Stomach smooth muscle (tissue), 2 donors: ENCODE measurements at regions not wholly inside any gene's neighbourhood (a gene's known extent, or its start where the extent isn't known, plus 50 kb on each side); places are given as distances from the start of the nearest gene placed in this dataset.

Experiments
- H3K27ac ChIP-seq: one replicate; pipeline ENCODE4 v1.7.0; 2013; ENCODE audit warnings: mild to moderate bottlenecking, low read length, inconsistent platforms
- H3K27me3 ChIP-seq, 2 donors: one replicate each; pipeline ENCODE4 v1.7.0; 2013; ENCODE audit warnings: low read length in 2 of 2; ENCODE audit not compliant: insufficient read depth in 2 of 2, control insufficient read depth in 1 of 2
- H3K36me3 ChIP-seq, 2 donors: one replicate each; pipeline ENCODE4 v1.7.0; 2013; ENCODE audit warnings: low read length in 2 of 2; ENCODE audit not compliant: control insufficient read depth in 2 of 2, insufficient read depth in 2 of 2
- H3K4me1 ChIP-seq: one replicate; pipeline ENCODE4 v1.7.0; 2013; ENCODE audit warnings: low read length; ENCODE audit not compliant: control insufficient read depth, insufficient read depth
- H3K4me3 ChIP-seq, 2 donors: one replicate each; pipeline ENCODE4 v1.7.0; 2013; ENCODE audit warnings: low read length in 2 of 2
- H3K9ac ChIP-seq, 2 donors: one replicate each; pipeline ENCODE4 v1.7.0; 2013; ENCODE audit warnings: low read length in 2 of 2, mild to moderate bottlenecking in 1 of 2
- H3K9me3 ChIP-seq, 2 donors: one replicate each; pipeline ENCODE4 v1.7.0; 2013; ENCODE audit warnings: low read length in 2 of 2; ENCODE audit not compliant: control insufficient read depth in 2 of 2
- donor health status: healthy.
- donor health status: Pancreatic carcinoma.

DNA sequence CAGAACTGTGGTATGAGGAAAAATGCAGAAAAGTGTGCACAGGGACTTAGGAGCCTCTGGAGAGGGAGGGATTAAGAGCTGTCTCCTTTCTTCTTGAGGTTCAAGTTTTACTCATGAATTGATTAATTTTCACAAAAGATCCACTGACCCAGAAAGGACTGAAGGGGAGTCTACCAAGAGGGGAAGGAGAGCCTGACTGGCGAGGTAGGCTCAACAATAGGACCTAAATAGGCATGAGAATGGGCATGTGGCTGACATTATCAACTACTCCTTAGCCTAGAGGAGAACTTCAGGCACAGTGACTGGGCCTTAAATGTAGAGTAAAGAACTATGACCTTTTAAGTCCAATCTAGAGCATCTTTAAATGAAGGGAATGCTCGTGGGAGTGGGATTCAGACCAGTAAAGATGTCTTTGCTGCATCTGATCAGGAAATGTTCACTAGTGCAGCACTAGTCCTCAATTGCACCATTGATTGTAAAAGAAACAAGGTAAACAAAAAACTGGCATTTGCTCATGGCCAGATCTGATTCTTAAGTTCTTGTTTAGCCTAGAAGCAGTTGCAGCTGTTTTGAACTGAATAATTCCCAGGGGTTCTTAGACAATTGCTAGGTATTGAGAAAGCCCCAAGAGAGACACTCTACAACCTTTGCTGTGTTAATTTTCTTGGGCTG, 135.6 kb downstream of the RAB38 start:
- Histone ChIP-seq H3K9me3 (no peaks in the 10 kb centered on the region), H3K36me3 (no peaks in the 10 kb centered on the region), H3K9ac (no peak overlapping the region), H3K27me3 (no peaks in the 10 kb centered on the region), H3K4me3 (no peak overlapping the region), H3K27ac (no peak overlapping the region), H3K4me1 (no peaks in the 10 kb centered on the region)

- no peaks in the 10 kb centered on the region for H3K4me1 ChIP-seq
- no peak overlapping the region for H3K4me3 ChIP-seq
- no peaks in the 10 kb centered on the region for H3K36me3 ChIP-seq
- H3K27me3 ChIP-seq: no peaks in the 10 kb centered on the region
- no peak overlapping the region for H3K27ac ChIP-seq
- no peak overlapping the region for H3K9ac ChIP-seq
- no peaks in the 10 kb centered on the region for H3K9me3 ChIP-seq
Measured at GRCh38 chr11:88038063-88038462, 137.2 kb downstream of the RAB38 start.

GRCh38 chr11:88036701-88037100, 138.5 kb downstream of the RAB38 start:
- Histone ChIP-seq H3K9ac (no peak overlapping the region), H3K36me3 (no peaks in the 10 kb centered on the region), H3K4me1 (no peaks in the 10 kb centered on the region), H3K4me3 (no peak overlapping the region), H3K9me3 (no peaks in the 10 kb centered on the region), H3K27ac (no peak overlapping the region), H3K27me3 (no peaks in the 10 kb centered on the region)

DNA sequence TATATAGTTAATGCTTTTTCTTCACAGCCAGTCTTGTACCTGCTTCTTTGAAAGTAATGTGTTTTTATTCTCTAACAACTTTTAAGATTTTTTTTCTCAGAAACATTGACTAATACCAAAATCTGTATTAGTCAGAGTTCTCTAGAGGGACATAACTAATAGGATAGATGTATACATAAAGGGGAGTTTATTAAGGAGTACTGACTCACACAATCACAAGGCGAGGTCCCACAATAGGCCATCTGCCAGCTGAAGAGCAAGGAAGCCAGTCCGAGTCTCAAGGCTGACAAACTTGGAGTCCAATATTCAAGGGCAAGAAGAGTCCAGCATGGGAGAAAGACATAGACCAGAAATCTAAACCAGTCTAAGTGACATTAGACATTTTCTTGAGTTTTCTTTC, 140.0 kb downstream of the RAB38 start:
- no peaks in the 10 kb centered on the region for H3K9me3 ChIP-seq
- no peaks in the 10 kb centered on the region for H3K27me3 ChIP-seq
- no peak overlapping the region for H3K27ac ChIP-seq
- H3K36me3 ChIP-seq: no peaks in the 10 kb centered on the region
- no peak overlapping the region for H3K4me3 ChIP-seq
- H3K9ac ChIP-seq: no peak overlapping the region
- no peaks in the 10 kb centered on the region for H3K4me1 ChIP-seq

- Histone ChIP-seq H3K27ac (no peak overlapping the region), H3K27me3 (no peaks in the 10 kb centered on the region), H3K9me3 (no peaks in the 10 kb centered on the region), H3K36me3 (no peaks in the 10 kb centered on the region), H3K9ac (no peak overlapping the region), H3K4me1 (no peaks in the 10 kb centered on the region), H3K4me3 (no peak overlapping the region)
Measured at GRCh38 chr11:88017666-88018065, 157.6 kb downstream of the RAB38 start.

GRCh38 chr11:88016392-88017170, 158.7 kb downstream of the RAB38 start:
- no peak overlapping the region for H3K4me3 ChIP-seq
- no peak overlapping the region for H3K27ac ChIP-seq
- no peaks in the 10 kb centered on the region for H3K36me3 ChIP-seq
- H3K4me1 ChIP-seq: no peaks in the 10 kb centered on the region
- H3K27me3 ChIP-seq: no peaks in the 10 kb centered on the region
- H3K9ac ChIP-seq: no peak overlapping the region
- no peaks in the 10 kb centered on the region for H3K9me3 ChIP-seq

- Histone ChIP-seq H3K9ac (no peak overlapping the region), H3K4me1 (no peaks in the 10 kb centered on the region), H3K36me3 (no peaks in the 10 kb centered on the region), H3K4me3 (no peak overlapping the region), H3K27me3 (no peaks in the 10 kb centered on the region), H3K27ac (no peak overlapping the region), H3K9me3 (no peaks in the 10 kb centered on the region)
Measured at GRCh38 chr11:88015170-88015569, 160.1 kb downstream of the RAB38 start.

DNA sequence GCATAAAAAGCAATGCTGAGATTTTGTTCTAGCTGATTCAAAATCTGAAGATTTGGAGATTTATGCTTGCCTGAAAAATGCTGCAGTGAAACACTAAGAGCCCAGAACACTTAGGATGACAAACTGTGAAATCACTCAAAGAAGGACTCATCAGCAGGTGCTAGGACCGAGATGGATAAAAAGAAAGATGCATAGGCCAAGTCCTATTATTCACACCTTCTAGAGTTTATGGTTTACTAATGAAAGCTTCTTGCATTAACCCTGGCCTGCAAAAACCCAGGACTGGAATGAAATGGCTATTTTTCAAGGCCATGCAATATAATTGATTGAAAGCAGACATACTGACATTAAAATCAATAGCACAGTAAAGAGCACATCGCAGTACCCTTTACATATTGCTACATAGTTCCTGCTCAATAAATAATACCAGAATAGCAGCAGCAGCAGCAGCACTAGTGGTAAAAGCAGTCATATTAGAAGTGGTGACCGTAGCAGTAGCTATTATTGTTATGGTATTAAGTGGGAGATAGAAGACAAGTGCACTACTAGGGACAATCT, 161.7 kb downstream of the RAB38 start:
- no peaks in the 10 kb centered on the region for H3K4me1 ChIP-seq
- no peak overlapping the region for H3K4me3 ChIP-seq
- H3K27me3 ChIP-seq: no peaks in the 10 kb centered on the region
- no peaks in the 10 kb centered on the region for H3K36me3 ChIP-seq
- no peak overlapping the region for H3K27ac ChIP-seq
- no peaks in the 10 kb centered on the region for H3K9me3 ChIP-seq
- H3K9ac ChIP-seq: no peak overlapping the region

GRCh38 chr11:88012456-88012855, 162.8 kb downstream of the RAB38 start:
- no peak overlapping the region for H3K4me3 ChIP-seq
- H3K4me1 ChIP-seq: no peaks in the 10 kb centered on the region
- no peak overlapping the region for H3K9ac ChIP-seq
- H3K27me3 ChIP-seq: no peaks in the 10 kb centered on the region
- no peak overlapping the region for H3K27ac ChIP-seq
- no peaks in the 10 kb centered on the region for H3K36me3 ChIP-seq
- no peaks in the 10 kb centered on the region for H3K9me3 ChIP-seq

DNA sequence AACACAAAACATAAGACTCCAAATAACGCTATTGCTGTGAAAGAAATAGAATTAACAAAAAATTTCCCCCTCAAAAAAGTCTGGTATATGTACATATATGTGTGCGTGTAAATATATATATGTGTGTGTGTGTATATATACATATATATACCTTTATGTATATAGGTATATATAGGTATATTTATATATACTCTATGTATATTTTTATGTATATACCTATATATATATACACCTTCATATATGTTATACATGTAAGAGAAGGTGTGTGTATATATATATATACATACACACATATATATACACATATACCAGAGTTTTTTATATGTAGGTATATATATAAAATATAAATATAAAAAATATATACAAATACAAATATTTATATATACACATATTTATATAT, 199.2 kb downstream of the RAB38 start:
- no peaks in the 10 kb centered on the region for H3K9me3 ChIP-seq
- H3K27ac ChIP-seq: no peak overlapping the region
- no peaks in the 10 kb centered on the region for H3K36me3 ChIP-seq
- H3K4me3 ChIP-seq: no peak overlapping the region
- no peaks in the 10 kb centered on the region for H3K27me3 ChIP-seq
- H3K4me1 ChIP-seq: no peaks in the 10 kb centered on the region
- H3K9ac ChIP-seq: no peak overlapping the region

- Histone ChIP-seq H3K4me1 (no peaks in the 10 kb centered on the region), H3K9me3 (no peaks in the 10 kb centered on the region), H3K27me3 (no peaks in the 10 kb centered on the region), H3K27ac (no peak overlapping the region), H3K4me3 (no peak overlapping the region), H3K9ac (no peak overlapping the region), H3K36me3 (no peaks in the 10 kb centered on the region)
Measured at GRCh38 chr11:87974797-87975196, 200.4 kb downstream of the RAB38 start.
